ENCODE measurements at regions not wholly inside any gene's neighbourhood (a gene's known extent, or its start where the extent isn't known, plus 50 kb on each side); places are given as distances from the start of the nearest gene placed in this dataset.

GRCh38 chr12:78406828-78407227, 457.7 kb upstream of the SYT1 start:
- DNase-seq = peak in 1 of 3 donors; percentile 5

- no peak for DNase-seq
These were observed 456.9 kb upstream of the SYT1 start for GRCh38 chr12:78407722-78408121.

GRCh38 chr12:78414071-78414470, 450.5 kb upstream of the SYT1 start:
- DNase-seq = no peak

- DNase-seq = peak in 1 of 3 donors; percentile 25
These were observed 445.7 kb upstream of the SYT1 start for GRCh38 chr12:78418919-78419318.

GRCh38 chr12:78419513-78419912, 445.1 kb upstream of the SYT1 start:
- no peak for DNase-seq

- peak in 1 of 3 donors; percentile 38 for DNase-seq
These were observed 443.6 kb upstream of the SYT1 start for GRCh38 chr12:78420991-78421390.

- DNase-seq = no peak
These were observed 434.0 kb upstream of the SYT1 start for GRCh38 chr12:78430551-78430950.

- no peak for DNase-seq
These were observed 432.6 kb upstream of the SYT1 start for GRCh38 chr12:78431931-78432330.

GRCh38 chr12:78439666-78440065, 424.9 kb upstream of the SYT1 start:
- no peak for DNase-seq

GRCh38 chr12:78441737-78442453, 422.7 kb upstream of the SYT1 start:
- no peak for DNase-seq

GRCh38 chr12:78442454-78442801, 422.1 kb upstream of the SYT1 start:
- DNase-seq = no peak

- DNase-seq = no peak
These were observed 418.0 kb upstream of the SYT1 start for GRCh38 chr12:78446555-78446954.

- DNase-seq = no peak
These were observed 417.2 kb upstream of the SYT1 start for GRCh38 chr12:78447373-78447772.

GRCh38 chr12:78448692-78449091, 415.9 kb upstream of the SYT1 start:
- DNase-seq = no peak

- no peak for DNase-seq
These were observed 408.6 kb upstream of the SYT1 start for GRCh38 chr12:78455991-78456390.

- DNase-seq = peak in 2 of 3 donors; percentile 1 to 3
These were observed 406.6 kb upstream of the SYT1 start for GRCh38 chr12:78457938-78458337.

- DNase-seq = peak; percentile 10 to 27 (median 23)
These were observed 394.0 kb upstream of the SYT1 start for GRCh38 chr12:78470354-78471195.

- peak in 1 of 3 donors; percentile 10 for DNase-seq
These were observed 391.4 kb upstream of the SYT1 start for GRCh38 chr12:78473136-78473535.

GRCh38 chr12:78473561-78473960, 391.0 kb upstream of the SYT1 start:
- no peak for DNase-seq

GRCh38 chr12:78483767-78484315, 380.7 kb upstream of the SYT1 start:
- no peak for DNase-seq

GRCh38 chr12:78489990-78490389, 374.6 kb upstream of the SYT1 start:
- DNase-seq = no peak

- DNase-seq = peak in 2 of 3 donors; percentile 2 to 15
These were observed 373.7 kb upstream of the SYT1 start for GRCh38 chr12:78490861-78491260.

GRCh38 chr12:78494911-78495310, 369.7 kb upstream of the SYT1 start:
- DNase-seq = no peak
